Nephron (organoid): ENCODE measurements at regions not wholly inside any gene's neighbourhood (a gene's known extent, or its start where the extent isn't known, plus 50 kb on each side); places are given as distances from the start of the nearest gene placed in this dataset.
"Not testable (repeated sequence)": the region's sequence is repeated elsewhere in the genome, so short reads cannot be mapped to it uniquely, and the experiment has no call there.

ENCODE experiments used
- H3K27ac Mint-ChIP-seq, 3 experiments: 2 replicates each; pipeline ENCODE4 v1.8.0; 2020; ENCODE audit warnings: mixed read lengths in 3 of 3, mild to moderate bottlenecking in 2 of 3, moderate library complexity in 1 of 3
- H3K27me3 Mint-ChIP-seq: 2 replicates; pipeline ENCODE4 v1.8.0; 2021; ENCODE audit warnings: low read depth, mild to moderate bottlenecking, moderate library complexity, mixed read lengths
- H3K36me3 Mint-ChIP-seq: 2 replicates; pipeline ENCODE4 v1.8.0; 2020; ENCODE audit warnings: low read depth, mixed read lengths
- H3K4me1 Mint-ChIP-seq: 2 replicates; pipeline ENCODE4 v1.8.0; 2020; ENCODE audit warnings: mixed read lengths
- H3K4me3 Mint-ChIP-seq, 3 experiments: 2 replicates each; pipeline ENCODE4 v1.8.0; 2020; ENCODE audit warnings: mild to moderate bottlenecking in 3 of 3, mixed read lengths in 3 of 3, moderate library complexity in 2 of 3
- H3K9me3 Mint-ChIP-seq: 2 replicates; pipeline ENCODE4 v1.8.0; 2020; ENCODE audit warnings: mixed read lengths
- CTCF ChIP-seq, 3 experiments: fragments of 200-600 bp; sonication (generic); IDR thresholded peaks; one replicate each; pipeline ENCODE4 v1.5.0; 2021; ENCODE audit warnings: antibody characterized with exemption in 3 of 3; ENCODE audit not compliant: unreplicated experiment in 3 of 3

GRCh38 chr4:29320947-29321620 is 1399.1 kb upstream of the PCDH7 start:
- Mint-ChIP-seq H3K9me3 (peaks cover 2% of the 10 kb centered on the region), H3K4me3 (no peak overlapping the region), H3K27ac (peak overlapping the region in 1 of 3 experiments; percentile 72), H3K27me3 (no peaks in the 10 kb centered on the region), H3K4me1 (no peaks in the 10 kb centered on the region), H3K36me3 (no peaks in the 10 kb centered on the region)
- no peak for TF ChIP-seq CTCF (IDR thresholded peaks at IDR 0.05; ENCODE audit: unreplicated experiment in 3 of 3)

- H3K4me1 Mint-ChIP-seq = no peaks in the 10 kb centered on the region
- H3K36me3 Mint-ChIP-seq = no peaks in the 10 kb centered on the region
- H3K4me3 Mint-ChIP-seq = no peak overlapping the region
- TF ChIP-seq CTCF (IDR thresholded peaks at IDR 0.05; ENCODE audit: unreplicated experiment in 3 of 3) = no peak
- no peaks in the 10 kb centered on the region for H3K9me3 Mint-ChIP-seq
- H3K27ac Mint-ChIP-seq = no peak overlapping the region
- no peaks in the 10 kb centered on the region for H3K27me3 Mint-ChIP-seq
These were observed 1394.2 kb upstream of the PCDH7 start for GRCh38 chr4:29326004-29326403.

GRCh38 chr4:29326816-29327215 is 1393.4 kb upstream of the PCDH7 start:
- Mint-ChIP-seq H3K9me3 (no peaks in the 10 kb centered on the region), H3K4me1 (no peaks in the 10 kb centered on the region), H3K27ac (no peak overlapping the region), H3K36me3 (no peaks in the 10 kb centered on the region), H3K4me3 (no peak overlapping the region), H3K27me3 (no peaks in the 10 kb centered on the region)
- TF ChIP-seq CTCF (IDR thresholded peaks at IDR 0.05; ENCODE audit: unreplicated experiment in 3 of 3) = no peak

- H3K9me3 Mint-ChIP-seq = peaks cover 3% of the 10 kb centered on the region
- no peak for TF ChIP-seq CTCF (IDR thresholded peaks at IDR 0.05; ENCODE audit: unreplicated experiment in 3 of 3)
- no peaks in the 10 kb centered on the region for H3K27me3 Mint-ChIP-seq
- H3K4me3 Mint-ChIP-seq = no peak overlapping the region
- peak overlapping the region in 1 of 3 experiments; percentile 14 for H3K27ac Mint-ChIP-seq
- peaks cover 6% of the 10 kb centered on the region for H3K4me1 Mint-ChIP-seq
- H3K36me3 Mint-ChIP-seq = no peaks in the 10 kb centered on the region
These were observed 1383.3 kb upstream of the PCDH7 start for GRCh38 chr4:29336861-29337260.

GRCh38 chr4:29372971-29373370 is 1347.2 kb upstream of the PCDH7 start:
- Mint-ChIP-seq H3K36me3 (no peaks in the 10 kb centered on the region), H3K27me3 (peaks cover 4% of the 10 kb centered on the region), H3K9me3 (peaks cover 3% of the 10 kb centered on the region), H3K4me3 (no peak overlapping the region), H3K4me1 (no peaks in the 10 kb centered on the region), H3K27ac (no peak overlapping the region)
- no peak for TF ChIP-seq CTCF (IDR thresholded peaks at IDR 0.05; ENCODE audit: unreplicated experiment in 3 of 3)

- H3K4me3 Mint-ChIP-seq = no peak overlapping the region
- no peak for TF ChIP-seq CTCF (IDR thresholded peaks at IDR 0.05; ENCODE audit: unreplicated experiment in 3 of 3)
- H3K27ac Mint-ChIP-seq = no peak overlapping the region
- H3K27me3 Mint-ChIP-seq = peaks cover 3% of the 10 kb centered on the region
- H3K36me3 Mint-ChIP-seq = no peaks in the 10 kb centered on the region
- H3K9me3 Mint-ChIP-seq = no peaks in the 10 kb centered on the region
- no peaks in the 10 kb centered on the region for H3K4me1 Mint-ChIP-seq
These were observed 1344.5 kb upstream of the PCDH7 start for GRCh38 chr4:29375716-29376115.

- H3K4me1 Mint-ChIP-seq, H3K4me3 Mint-ChIP-seq: not testable (repeated sequence)
These were observed 1341.9 kb upstream of the PCDH7 start for GRCh38 chr4:29378237-29378636.

More at GRCh38 chr4:29378237-29378636, 1341.9 kb upstream of the PCDH7 start:
- H3K9me3 Mint-ChIP-seq, H3K36me3 Mint-ChIP-seq, H3K27me3 Mint-ChIP-seq, H3K27ac Mint-ChIP-seq: not testable (repeated sequence)
